BE2C (cell line): ENCODE measurements at regions not wholly inside any gene's neighbourhood (a gene's known extent, or its start where the extent isn't known, plus 50 kb on each side); places are given as distances from the start of the nearest gene placed in this dataset.

Source experiments
- DNase-seq: peaks from one replicate; pipeline ENCODE4 v3.0.0-alpha.2; 2020
- H3K27me3 ChIP-seq: fragments of 250-450 bp; sonication (Bioruptor Pico); 2 replicates; pipeline ENCODE4 v1.5.1; 2020; ENCODE audit warnings: mild to moderate bottlenecking
- H3K36me3 ChIP-seq: fragments of 250-450 bp; sonication (Bioruptor Pico); 2 replicates; pipeline ENCODE4 v1.5.1; 2020; ENCODE audit warnings: mild to moderate bottlenecking
- H3K4me1 ChIP-seq: fragments of 250-450 bp; sonication (Bioruptor Pico); 2 replicates; pipeline ENCODE4 v1.5.1; 2020
- H3K4me3 ChIP-seq: 2 replicates; pipeline ENCODE4 v1.5.1; 2011; ENCODE audit warnings: low read depth, low read length
- H3K9me3 ChIP-seq: fragments of 250-450 bp; sonication (Bioruptor Pico); 2 replicates; pipeline ENCODE4 v1.5.1; 2020
- TF ChIP-seq, protein P1 (sequence below): IDR thresholded peaks from 2 replicates; pipeline ENCODE4 v1.5.1; 2012; ENCODE audit warnings: mild to moderate bottlenecking, low read depth, low read length

DNA sequence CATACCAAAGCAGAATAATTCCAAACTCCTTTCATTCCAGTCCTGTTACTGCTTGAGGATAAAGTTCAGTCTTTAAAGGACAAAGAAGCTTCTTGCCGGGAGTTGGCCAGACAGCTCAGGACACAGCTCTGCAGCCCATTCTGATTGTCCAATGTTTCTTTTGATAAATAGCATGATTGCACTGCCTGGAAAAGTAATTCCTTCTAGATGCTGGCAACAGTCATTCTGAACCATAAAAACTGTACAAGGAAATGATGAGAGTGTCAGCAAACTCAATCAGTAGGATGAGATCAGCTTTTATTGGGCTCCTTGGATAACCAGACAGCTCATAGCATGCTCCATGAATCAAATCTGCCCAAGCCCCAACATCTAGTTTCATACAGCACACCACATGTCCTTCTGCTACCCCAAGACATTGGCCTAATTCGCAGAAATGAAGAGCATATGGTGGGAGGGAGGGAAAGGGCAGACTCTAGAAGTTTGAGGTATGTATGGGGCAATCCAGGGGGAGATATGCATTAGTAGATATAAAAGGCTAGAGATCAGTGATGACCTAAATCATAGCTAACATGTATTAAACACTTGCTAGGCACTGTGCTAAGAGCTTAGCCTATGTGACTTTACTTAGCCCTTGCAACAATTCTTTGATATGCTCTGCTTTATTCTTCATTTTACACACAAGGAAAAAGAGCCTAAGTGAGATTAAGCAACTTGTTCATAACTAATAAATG is 219.9 kb upstream of the NREP start:
- TF ChIP-seq, protein P1, sequence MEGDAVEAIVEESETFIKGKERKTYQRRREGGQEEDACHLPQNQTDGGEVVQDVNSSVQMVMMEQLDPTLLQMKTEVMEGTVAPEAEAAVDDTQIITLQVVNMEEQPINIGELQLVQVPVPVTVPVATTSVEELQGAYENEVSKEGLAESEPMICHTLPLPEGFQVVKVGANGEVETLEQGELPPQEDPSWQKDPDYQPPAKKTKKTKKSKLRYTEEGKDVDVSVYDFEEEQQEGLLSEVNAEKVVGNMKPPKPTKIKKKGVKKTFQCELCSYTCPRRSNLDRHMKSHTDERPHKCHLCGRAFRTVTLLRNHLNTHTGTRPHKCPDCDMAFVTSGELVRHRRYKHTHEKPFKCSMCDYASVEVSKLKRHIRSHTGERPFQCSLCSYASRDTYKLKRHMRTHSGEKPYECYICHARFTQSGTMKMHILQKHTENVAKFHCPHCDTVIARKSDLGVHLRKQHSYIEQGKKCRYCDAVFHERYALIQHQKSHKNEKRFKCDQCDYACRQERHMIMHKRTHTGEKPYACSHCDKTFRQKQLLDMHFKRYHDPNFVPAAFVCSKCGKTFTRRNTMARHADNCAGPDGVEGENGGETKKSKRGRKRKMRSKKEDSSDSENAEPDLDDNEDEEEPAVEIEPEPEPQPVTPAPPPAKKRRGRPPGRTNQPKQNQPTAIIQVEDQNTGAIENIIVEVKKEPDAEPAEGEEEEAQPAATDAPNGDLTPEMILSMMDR, result no peak
- Histone ChIP-seq H3K4me3 (no peak overlapping the region), H3K9me3 (no peaks in the 10 kb centered on the region), H3K27me3 (no peaks in the 10 kb centered on the region), H3K36me3 (no peaks in the 10 kb centered on the region), H3K4me1 (no peaks in the 10 kb centered on the region)
- no peak for DNase-seq

DNA sequence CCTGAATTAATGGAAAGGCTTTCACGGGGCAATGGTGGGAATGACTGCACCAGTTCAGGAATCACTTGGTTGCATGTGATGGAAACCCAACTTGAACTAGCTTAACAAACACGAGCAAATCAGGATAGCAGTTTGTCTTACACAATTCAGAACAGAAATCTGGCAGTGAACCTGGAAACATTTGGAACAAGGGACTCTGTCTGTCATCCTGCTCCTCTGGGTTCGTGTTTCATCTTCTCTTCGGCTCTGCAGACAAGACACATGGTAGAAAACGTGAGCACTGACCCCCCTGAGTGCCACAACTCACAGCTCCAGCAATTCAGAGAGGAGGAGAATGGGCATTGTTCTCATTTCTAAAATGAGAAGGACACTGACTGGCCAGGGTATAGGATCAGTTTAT is 218.1 kb upstream of the NREP start:
- Histone ChIP-seq H3K9me3 (no peaks in the 10 kb centered on the region), H3K4me1 (no peaks in the 10 kb centered on the region), H3K36me3 (no peaks in the 10 kb centered on the region), H3K27me3 (no peaks in the 10 kb centered on the region), H3K4me3 (no peak overlapping the region)
- no peak for DNase-seq
- TF ChIP-seq, protein P1, result no peak

DNA sequence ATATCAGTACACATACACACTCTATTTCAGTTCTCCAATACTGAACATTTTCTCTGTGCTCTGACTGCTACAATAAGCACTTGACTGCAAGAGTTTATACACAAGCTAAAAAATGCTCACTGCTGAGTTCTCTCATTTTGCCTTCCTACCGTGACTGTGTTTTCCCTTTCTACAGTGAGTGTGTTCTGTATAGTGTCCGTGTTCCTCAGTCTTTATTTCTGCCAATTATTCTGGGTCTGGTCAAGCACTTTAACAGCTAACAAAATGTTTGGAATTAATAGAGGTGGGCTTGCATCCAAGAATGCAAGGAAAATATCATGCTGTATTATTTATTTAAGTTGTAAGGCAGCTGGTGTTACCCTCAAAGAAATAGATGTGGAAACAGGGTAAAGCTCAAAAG is 217.0 kb upstream of the NREP start:
- no peaks in the 10 kb centered on the region for H3K4me1 ChIP-seq
- TF ChIP-seq, protein P1, result no peak
- no peaks in the 10 kb centered on the region for H3K27me3 ChIP-seq
- H3K36me3 ChIP-seq, result no peaks in the 10 kb centered on the region
- no peaks in the 10 kb centered on the region for H3K9me3 ChIP-seq
- H3K4me3 ChIP-seq, result no peak overlapping the region
- no peak for DNase-seq

DNA sequence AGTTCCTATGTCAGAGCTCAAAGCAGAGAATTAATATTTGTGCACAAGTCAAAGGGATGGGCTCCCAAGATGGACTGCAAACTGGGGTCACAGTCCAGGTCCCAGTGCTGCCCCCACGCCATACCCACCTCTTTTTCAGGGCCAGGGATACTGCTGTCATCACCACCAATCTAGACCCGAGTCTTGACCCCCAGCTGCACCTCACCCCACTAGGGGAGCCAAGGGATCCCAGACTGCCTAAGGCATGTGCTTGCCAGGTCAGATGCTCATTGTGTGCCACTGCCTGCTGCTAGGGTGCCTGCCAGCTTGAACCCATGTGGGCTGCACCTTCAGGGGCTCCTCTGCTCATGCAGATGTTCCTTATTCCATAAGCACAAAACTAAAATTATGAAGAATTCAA is 215.6 kb upstream of the NREP start:
- H3K4me1 ChIP-seq, result no peaks in the 10 kb centered on the region
- TF ChIP-seq, protein P1, result no peak
- H3K4me3 ChIP-seq, result no peak overlapping the region
- no peaks in the 10 kb centered on the region for H3K27me3 ChIP-seq
- no peaks in the 10 kb centered on the region for H3K36me3 ChIP-seq
- no peak for DNase-seq
- H3K9me3 ChIP-seq, result no peaks in the 10 kb centered on the region

DNA sequence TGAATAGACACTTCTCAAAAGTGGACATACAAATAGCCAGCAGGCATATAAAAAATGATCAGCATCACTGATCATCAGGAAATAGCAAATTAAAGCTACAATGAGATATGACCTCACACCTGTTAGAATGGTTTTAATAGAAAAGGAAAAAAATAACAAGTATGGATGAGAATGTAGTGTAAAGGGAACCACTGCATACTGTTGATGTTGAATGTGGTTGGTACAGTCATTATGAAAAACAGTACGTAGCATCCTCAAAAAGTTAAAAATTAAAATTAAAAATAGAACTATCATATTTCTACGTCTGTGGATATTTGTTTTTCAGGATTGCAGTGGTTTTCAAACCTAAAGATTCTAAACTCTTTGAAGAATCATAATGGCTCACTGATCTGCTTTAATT is 215.1 kb upstream of the NREP start:
- TF ChIP-seq, protein P1, result no peak
- H3K27me3 ChIP-seq, result no peaks in the 10 kb centered on the region

DNA sequence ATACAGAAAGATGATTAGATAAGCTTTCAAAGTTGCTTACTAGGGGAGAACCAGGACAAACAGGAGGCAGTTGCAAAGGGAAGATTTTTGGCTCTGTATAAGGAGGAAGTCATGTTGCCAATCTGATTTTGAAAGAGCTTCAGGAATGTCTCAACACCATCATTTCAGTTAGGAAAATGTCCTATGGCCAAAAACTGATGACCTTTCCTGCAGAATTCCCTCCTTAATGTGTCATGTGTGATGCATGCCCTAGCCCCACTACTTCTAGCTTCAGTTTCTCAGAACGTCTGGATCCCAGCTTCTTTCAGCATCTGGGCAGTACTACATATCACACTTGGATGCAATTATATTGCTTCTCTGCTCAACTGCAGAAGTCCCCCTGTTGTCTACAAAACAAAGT is 211.5 kb upstream of the NREP start:
- no peaks in the 10 kb centered on the region for H3K4me1 ChIP-seq
- no peak overlapping the region for H3K4me3 ChIP-seq
- H3K36me3 ChIP-seq, result no peaks in the 10 kb centered on the region
- TF ChIP-seq, protein P1, result no peak
- no peak for DNase-seq
- no peaks in the 10 kb centered on the region for H3K9me3 ChIP-seq
- no peaks in the 10 kb centered on the region for H3K27me3 ChIP-seq

More for the DNA sequence above, 215.1 kb upstream of the NREP start:
- no peaks in the 10 kb centered on the region for H3K9me3 ChIP-seq
- DNase-seq, result no peak
- no peaks in the 10 kb centered on the region for H3K4me1 ChIP-seq
- no peak overlapping the region for H3K4me3 ChIP-seq
- H3K36me3 ChIP-seq, result no peaks in the 10 kb centered on the region
